SK-N-SH treated with all-trans-retinoic acid at 6 μM for 48 hours (cell line): ENCODE measurements at regions not wholly inside any gene's neighbourhood (a gene's known extent, or its start where the extent isn't known, plus 50 kb on each side); places are given as distances from the start of the nearest gene placed in this dataset.

ENCODE experiments used
- ATAC-seq: fragments of 200-7000 bp; cut with Tn5 transposase; 3 replicates; pipeline ENCODE4 v1.9.1; 2020; ENCODE audit warnings: mild to moderate bottlenecking, moderate library complexity
- ARNTL ChIP-seq: fragments of 450-650 bp; formaldehyde crosslinking; IDR thresholded peaks from 2 replicates; pipeline ENCODE4 v1.5.0; 2020; ENCODE audit warnings: low read depth, mild to moderate bottlenecking, moderate library complexity, borderline replicate concordance
- BACH2 ChIP-seq: fragments of 250-450 bp; sonication (Bioruptor Pico); IDR thresholded peaks from 2 replicates; pipeline ENCODE4 v1.9.0; 2021; ENCODE audit warnings: mild to moderate bottlenecking, borderline replicate concordance
- CSRNP3 ChIP-seq: fragments of 250-450 bp; sonication (Bioruptor Pico); IDR thresholded peaks from 2 replicates; pipeline ENCODE4 v1.5.1; 2021; ENCODE audit warnings: mild to moderate bottlenecking, moderate library complexity
- GLIS3 ChIP-seq: fragments of 250-450 bp; sonication (Bioruptor Pico); IDR thresholded peaks from 2 replicates; pipeline ENCODE4 v1.5.0; 2020; ENCODE audit warnings: mild to moderate bottlenecking, moderate library complexity
- ISL1 ChIP-seq: fragments of 250-450 bp; sonication (Bioruptor Pico); IDR thresholded peaks from 2 replicates; pipeline ENCODE4 v2.1.2; 2022; ENCODE audit warnings: mild to moderate bottlenecking, moderate library complexity
- OSR1 ChIP-seq: fragments of 250-450 bp; sonication (Bioruptor Pico); IDR thresholded peaks from 2 replicates; pipeline ENCODE4 v1.8.0; 2022; ENCODE audit warnings: moderate library complexity, mild to moderate bottlenecking, inconsistent platforms
- RARB ChIP-seq: fragments of 250-450 bp; sonication (Bioruptor Pico); IDR thresholded peaks from 2 replicates; pipeline ENCODE4 v1.8.0; 2021; ENCODE audit warnings: mild to moderate bottlenecking, moderate library complexity
- SNAI2 ChIP-seq: fragments of 250-450 bp; sonication (Bioruptor Pico); IDR thresholded peaks from 2 replicates; pipeline ENCODE4 v1.5.0; 2020; ENCODE audit warnings: mild to moderate bottlenecking, moderate library complexity
- TOX ChIP-seq: fragments of 250-450 bp; sonication (Bioruptor Pico); IDR thresholded peaks from 2 replicates; pipeline ENCODE4 v1.8.0; 2021; ENCODE audit warnings: mild to moderate bottlenecking, moderate library complexity, borderline replicate concordance
- ZC3H10 ChIP-seq: fragments of 250-450 bp; sonication (Bioruptor Pico); IDR thresholded peaks from 2 replicates; pipeline ENCODE4 v1.5.1; 2021; ENCODE audit warnings: mild to moderate bottlenecking, moderate library complexity
- ZFP3 ChIP-seq: fragments of 250-450 bp; sonication (Bioruptor Pico); IDR thresholded peaks from 2 replicates; pipeline ENCODE4 v1.5.0; 2020; ENCODE audit warnings: mild to moderate bottlenecking, moderate library complexity
- ZFP30 ChIP-seq: fragments of 450-650 bp; formaldehyde crosslinking; IDR thresholded peaks from 2 replicates; pipeline ENCODE4 v1.5.0; 2022; ENCODE audit warnings: mild to moderate bottlenecking, moderate library complexity
- ZNF70 ChIP-seq: fragments of 450-650 bp; formaldehyde crosslinking; IDR thresholded peaks from 2 replicates; pipeline ENCODE4 v1.5.0; 2020; ENCODE audit warnings: mild to moderate bottlenecking, moderate library complexity
- ZNF8 ChIP-seq: fragments of 450-650 bp; formaldehyde crosslinking; IDR thresholded peaks from 2 replicates; pipeline ENCODE4 v1.5.0; 2020; ENCODE audit warnings: mild to moderate bottlenecking, moderate library complexity
- TF ChIP-seq, protein P1 (sequence below): fragments of 250-450 bp; sonication (Bioruptor Pico); IDR thresholded peaks from 2 replicates; pipeline ENCODE4 v1.5.0; 2020; ENCODE audit warnings: mild to moderate bottlenecking, moderate library complexity
- TF ChIP-seq, protein P2 (sequence below): fragments of 250-450 bp; sonication (Bioruptor Pico); IDR thresholded peaks from 2 replicates; pipeline ENCODE4 v1.8.0; 2021; ENCODE audit warnings: low read depth, mild to moderate bottlenecking, moderate library complexity, borderline replicate concordance
- TF ChIP-seq, protein P3 (sequence below): fragments of 250-450 bp; sonication (Bioruptor Pico); IDR thresholded peaks from 2 replicates; pipeline ENCODE4 v1.5.1; 2020; ENCODE audit warnings: low read depth, mild to moderate bottlenecking, moderate library complexity
- TF ChIP-seq, protein P4 (sequence below): fragments of 250-450 bp; sonication (Bioruptor Pico); IDR thresholded peaks from 2 replicates; pipeline ENCODE4 v1.8.0; 2020; ENCODE audit warnings: mild to moderate bottlenecking, moderate library complexity, borderline replicate concordance

DNA sequence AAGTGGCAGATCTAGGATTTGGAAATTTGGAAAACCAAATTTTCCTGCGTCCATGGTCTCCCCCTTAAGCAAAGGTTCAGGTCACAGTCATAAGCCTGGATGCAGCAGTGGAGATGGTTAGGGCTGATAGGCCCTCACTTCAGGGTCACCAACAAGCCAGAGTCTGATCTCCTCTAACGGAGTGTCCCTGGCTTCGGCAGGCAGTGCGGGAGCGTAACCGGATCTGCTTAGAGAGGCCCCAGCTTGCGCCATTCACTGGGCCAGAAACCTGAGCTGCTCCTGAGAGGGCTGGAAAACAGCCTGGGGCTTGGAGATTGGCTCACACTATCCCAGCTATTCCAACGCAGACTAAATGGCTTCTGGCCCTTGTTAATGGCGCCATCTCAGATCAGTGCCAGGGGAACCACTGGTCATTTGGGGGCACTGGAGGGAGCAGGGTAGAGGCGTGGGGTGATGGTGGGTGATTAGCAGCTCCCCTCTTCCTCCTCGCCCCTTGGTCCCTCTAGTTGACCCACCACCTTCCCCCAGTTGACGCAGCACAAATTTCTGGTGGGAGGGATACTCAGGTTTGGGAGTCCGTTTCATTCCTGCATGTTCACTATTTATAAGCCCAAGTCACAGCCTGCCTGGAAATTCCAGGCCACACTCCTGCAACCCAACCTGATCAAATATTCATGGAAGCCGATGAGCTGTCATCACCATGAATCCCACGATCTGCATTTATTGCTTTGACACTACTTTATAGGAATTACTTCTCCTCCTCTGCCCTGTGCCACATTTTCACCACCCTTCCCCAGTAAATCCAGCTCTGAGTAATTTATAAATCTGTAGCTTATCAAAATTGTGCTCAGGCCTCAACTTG lies 134.6 kb upstream of the CPEB4 start:
- TF ChIP-seq, protein P1, sequence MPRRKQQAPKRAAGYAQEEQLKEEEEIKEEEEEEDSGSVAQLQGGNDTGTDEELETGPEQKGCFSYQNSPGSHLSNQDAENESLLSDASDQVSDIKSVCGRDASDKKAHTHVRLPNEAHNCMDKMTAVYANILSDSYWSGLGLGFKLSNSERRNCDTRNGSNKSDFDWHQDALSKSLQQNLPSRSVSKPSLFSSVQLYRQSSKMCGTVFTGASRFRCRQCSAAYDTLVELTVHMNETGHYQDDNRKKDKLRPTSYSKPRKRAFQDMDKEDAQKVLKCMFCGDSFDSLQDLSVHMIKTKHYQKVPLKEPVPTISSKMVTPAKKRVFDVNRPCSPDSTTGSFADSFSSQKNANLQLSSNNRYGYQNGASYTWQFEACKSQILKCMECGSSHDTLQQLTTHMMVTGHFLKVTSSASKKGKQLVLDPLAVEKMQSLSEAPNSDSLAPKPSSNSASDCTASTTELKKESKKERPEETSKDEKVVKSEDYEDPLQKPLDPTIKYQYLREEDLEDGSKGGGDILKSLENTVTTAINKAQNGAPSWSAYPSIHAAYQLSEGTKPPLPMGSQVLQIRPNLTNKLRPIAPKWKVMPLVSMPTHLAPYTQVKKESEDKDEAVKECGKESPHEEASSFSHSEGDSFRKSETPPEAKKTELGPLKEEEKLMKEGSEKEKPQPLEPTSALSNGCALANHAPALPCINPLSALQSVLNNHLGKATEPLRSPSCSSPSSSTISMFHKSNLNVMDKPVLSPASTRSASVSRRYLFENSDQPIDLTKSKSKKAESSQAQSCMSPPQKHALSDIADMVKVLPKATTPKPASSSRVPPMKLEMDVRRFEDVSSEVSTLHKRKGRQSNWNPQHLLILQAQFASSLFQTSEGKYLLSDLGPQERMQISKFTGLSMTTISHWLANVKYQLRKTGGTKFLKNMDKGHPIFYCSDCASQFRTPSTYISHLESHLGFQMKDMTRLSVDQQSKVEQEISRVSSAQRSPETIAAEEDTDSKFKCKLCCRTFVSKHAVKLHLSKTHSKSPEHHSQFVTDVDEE (CRISPR knock-in tag): 0 out of 2 replicates have a peak, but pooled peaks have one; percentile 26
- TF ChIP-seq, protein P2, sequence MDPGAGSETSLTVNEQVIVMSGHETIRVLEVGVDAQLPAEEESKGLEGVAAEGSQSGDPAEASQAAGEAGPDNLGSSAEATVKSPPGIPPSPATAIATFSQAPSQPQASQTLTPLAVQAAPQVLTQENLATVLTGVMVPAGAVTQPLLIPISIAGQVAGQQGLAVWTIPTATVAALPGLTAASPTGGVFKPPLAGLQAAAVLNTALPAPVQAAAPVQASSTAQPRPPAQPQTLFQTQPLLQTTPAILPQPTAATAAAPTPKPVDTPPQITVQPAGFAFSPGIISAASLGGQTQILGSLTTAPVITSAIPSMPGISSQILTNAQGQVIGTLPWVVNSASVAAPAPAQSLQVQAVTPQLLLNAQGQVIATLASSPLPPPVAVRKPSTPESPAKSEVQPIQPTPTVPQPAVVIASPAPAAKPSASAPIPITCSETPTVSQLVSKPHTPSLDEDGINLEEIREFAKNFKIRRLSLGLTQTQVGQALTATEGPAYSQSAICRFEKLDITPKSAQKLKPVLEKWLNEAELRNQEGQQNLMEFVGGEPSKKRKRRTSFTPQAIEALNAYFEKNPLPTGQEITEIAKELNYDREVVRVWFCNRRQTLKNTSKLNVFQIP: no peak
- TF ChIP-seq ARNTL (CRISPR knock-in tag): no peak

GRCh38 chr5:173755319-173755718 lies 132.8 kb upstream of the CPEB4 start:
- no peak for ATAC-seq
- TF ChIP-seq GLIS3 (CRISPR knock-in tag) (no peak), ISL1 (no peak), OSR1 (CRISPR knock-in tag) (no peak), ZFP3 (CRISPR knock-in tag) (no peak), TOX (CRISPR knock-in tag) (no peak), ZC3H10 (CRISPR knock-in tag) (no peak), ZNF70 (CRISPR knock-in tag) (no peak), BACH2 (CRISPR knock-in tag) (no peak), SNAI2 (CRISPR knock-in tag) (no peak), RARB (CRISPR knock-in tag) (no peak), CSRNP3 (CRISPR knock-in tag) (no peak), ZFP30 (CRISPR knock-in tag) (no peak), ARNTL (CRISPR knock-in tag) (no peak), ZNF8 (CRISPR knock-in tag) (no peak)
- TF ChIP-seq, protein P3, sequence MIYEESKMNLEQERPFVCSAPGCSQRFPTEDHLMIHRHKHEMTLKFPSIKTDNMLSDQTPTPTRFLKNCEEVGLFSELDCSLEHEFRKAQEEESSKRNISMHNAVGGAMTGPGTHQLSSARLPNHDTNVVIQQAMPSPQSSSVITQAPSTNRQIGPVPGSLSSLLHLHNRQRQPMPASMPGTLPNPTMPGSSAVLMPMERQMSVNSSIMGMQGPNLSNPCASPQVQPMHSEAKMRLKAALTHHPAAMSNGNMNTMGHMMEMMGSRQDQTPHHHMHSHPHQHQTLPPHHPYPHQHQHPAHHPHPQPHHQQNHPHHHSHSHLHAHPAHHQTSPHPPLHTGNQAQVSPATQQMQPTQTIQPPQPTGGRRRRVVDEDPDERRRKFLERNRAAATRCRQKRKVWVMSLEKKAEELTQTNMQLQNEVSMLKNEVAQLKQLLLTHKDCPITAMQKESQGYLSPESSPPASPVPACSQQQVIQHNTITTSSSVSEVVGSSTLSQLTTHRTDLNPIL: no peak
- TF ChIP-seq, protein P4, sequence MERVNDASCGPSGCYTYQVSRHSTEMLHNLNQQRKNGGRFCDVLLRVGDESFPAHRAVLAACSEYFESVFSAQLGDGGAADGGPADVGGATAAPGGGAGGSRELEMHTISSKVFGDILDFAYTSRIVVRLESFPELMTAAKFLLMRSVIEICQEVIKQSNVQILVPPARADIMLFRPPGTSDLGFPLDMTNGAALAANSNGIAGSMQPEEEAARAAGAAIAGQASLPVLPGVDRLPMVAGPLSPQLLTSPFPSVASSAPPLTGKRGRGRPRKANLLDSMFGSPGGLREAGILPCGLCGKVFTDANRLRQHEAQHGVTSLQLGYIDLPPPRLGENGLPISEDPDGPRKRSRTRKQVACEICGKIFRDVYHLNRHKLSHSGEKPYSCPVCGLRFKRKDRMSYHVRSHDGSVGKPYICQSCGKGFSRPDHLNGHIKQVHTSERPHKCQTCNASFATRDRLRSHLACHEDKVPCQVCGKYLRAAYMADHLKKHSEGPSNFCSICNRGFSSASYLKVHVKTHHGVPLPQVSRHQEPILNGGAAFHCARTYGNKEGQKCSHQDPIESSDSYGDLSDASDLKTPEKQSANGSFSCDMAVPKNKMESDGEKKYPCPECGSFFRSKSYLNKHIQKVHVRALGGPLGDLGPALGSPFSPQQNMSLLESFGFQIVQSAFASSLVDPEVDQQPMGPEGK (CRISPR knock-in tag): no peak
- TF ChIP-seq, protein P2: no peak
- TF ChIP-seq, all 23 proteins: peak for 0

More for the DNA sequence above, 134.6 kb upstream of the CPEB4 start:
- peak; percentile 64 for ATAC-seq
